HUES48 (cell line): ENCODE measurements at regions not wholly inside any gene's neighbourhood (a gene's known extent, or its start where the extent isn't known, plus 50 kb on each side); places are given as distances from the start of the nearest gene placed in this dataset.

ENCODE experiments used
- H3K27ac ChIP-seq: one replicate; pipeline ENCODE4 v1.7.0; 2013; ENCODE audit warnings: low read depth, low read length, inconsistent platforms
- H3K27me3 ChIP-seq: 2 replicates; pipeline ENCODE4 v1.6.1; 2013; ENCODE audit warnings: mild to moderate bottlenecking, low read length; ENCODE audit not compliant: control insufficient read depth, insufficient read depth
- H3K36me3 ChIP-seq: 2 replicates; pipeline ENCODE4 v1.6.1; 2013; ENCODE audit warnings: low read length; ENCODE audit not compliant: control insufficient read depth, insufficient read depth
- H3K4me1 ChIP-seq: 2 replicates; pipeline ENCODE4 v1.6.1; 2013; ENCODE audit warnings: mild to moderate bottlenecking, low read length; ENCODE audit not compliant: control insufficient read depth, insufficient read depth
- H3K4me3 ChIP-seq: 2 replicates; pipeline ENCODE4 v1.5.1; 2013; ENCODE audit warnings: mild to moderate bottlenecking, low read depth, low read length
- H3K9ac ChIP-seq: 2 replicates; pipeline ENCODE4 v1.6.1; 2013; ENCODE audit warnings: mild to moderate bottlenecking, low read depth, low read length, moderate library complexity
- H3K9me3 ChIP-seq: 2 replicates; pipeline ENCODE4 v1.6.1; 2013; ENCODE audit warnings: low read length; ENCODE audit not compliant: control insufficient read depth, insufficient read depth

DNA sequence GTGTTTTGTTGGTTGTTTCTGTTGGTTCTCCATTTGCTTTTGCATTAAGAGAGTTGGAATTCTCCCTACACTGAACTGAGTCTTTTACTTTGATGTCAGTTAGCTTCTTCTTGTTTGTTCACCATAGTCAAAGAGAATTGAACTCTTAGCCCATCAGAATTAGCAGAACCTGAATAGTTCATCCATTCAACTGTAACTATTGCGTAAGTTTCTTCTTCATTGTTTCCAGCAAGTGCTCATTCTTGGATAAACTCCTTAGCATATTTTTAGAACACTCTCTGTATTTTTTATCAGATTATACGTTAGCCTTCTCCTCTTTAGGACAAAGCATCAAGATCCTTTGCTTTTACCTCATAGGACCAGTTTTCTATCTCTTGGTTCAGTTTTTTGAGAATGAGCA, 128.4 kb upstream of the RAB11FIP2 start:
- Histone ChIP-seq H3K4me1 (no peaks in the 10 kb centered on the region), H3K9me3 (no peaks in the 10 kb centered on the region), H3K36me3 (no peaks in the 10 kb centered on the region), H3K4me3 (no peak overlapping the region), H3K9ac (no peak overlapping the region), H3K27ac (no peak overlapping the region), H3K27me3 (no peaks in the 10 kb centered on the region)

DNA sequence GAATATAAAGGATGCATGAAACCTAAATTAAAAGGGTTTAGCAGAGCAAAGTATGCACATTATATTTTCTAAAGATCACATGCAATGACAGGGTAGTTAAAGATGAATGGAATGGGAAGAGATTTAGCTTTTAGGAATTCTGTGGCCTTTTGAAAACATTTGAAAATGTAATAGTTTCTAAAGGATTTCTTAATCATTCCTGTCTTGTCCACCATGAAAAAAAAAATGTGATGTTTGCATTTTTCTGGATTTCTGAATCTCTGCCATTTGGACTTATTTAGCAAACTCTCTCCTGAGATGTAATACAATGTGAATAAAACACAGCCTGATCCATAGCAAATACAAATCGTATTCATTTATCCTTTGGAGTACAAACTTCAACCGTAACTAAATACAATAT, 126.6 kb upstream of the RAB11FIP2 start:
- Histone ChIP-seq H3K4me3 (no peak overlapping the region), H3K9ac (no peak overlapping the region), H3K9me3 (no peaks in the 10 kb centered on the region), H3K27ac (no peak overlapping the region), H3K27me3 (no peaks in the 10 kb centered on the region), H3K36me3 (no peaks in the 10 kb centered on the region), H3K4me1 (no peaks in the 10 kb centered on the region)

DNA sequence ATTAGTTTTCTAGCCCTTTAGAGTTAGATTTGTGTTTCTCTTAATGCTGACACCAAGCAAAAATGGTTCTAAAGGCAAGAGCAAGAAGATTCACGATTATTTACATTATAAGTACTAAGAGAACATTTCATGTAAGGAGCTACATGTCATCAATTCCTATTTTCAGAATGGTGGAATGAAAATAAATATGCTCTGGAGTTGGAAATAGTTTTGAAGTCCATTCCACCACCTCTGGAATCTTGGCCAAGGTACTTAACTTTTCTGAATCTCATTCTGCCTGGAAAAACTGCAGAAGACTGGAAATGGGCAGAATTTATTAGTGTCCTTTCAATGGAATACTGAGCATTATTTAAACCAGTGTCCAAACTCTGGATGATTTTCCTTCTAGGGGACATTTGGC, 125.1 kb upstream of the RAB11FIP2 start:
- H3K4me1 ChIP-seq: no peaks in the 10 kb centered on the region
- no peaks in the 10 kb centered on the region for H3K27me3 ChIP-seq
- H3K36me3 ChIP-seq: no peaks in the 10 kb centered on the region
- H3K27ac ChIP-seq: no peak overlapping the region
- H3K9me3 ChIP-seq: no peaks in the 10 kb centered on the region
- no peak overlapping the region for H3K9ac ChIP-seq
- no peak overlapping the region for H3K4me3 ChIP-seq

DNA sequence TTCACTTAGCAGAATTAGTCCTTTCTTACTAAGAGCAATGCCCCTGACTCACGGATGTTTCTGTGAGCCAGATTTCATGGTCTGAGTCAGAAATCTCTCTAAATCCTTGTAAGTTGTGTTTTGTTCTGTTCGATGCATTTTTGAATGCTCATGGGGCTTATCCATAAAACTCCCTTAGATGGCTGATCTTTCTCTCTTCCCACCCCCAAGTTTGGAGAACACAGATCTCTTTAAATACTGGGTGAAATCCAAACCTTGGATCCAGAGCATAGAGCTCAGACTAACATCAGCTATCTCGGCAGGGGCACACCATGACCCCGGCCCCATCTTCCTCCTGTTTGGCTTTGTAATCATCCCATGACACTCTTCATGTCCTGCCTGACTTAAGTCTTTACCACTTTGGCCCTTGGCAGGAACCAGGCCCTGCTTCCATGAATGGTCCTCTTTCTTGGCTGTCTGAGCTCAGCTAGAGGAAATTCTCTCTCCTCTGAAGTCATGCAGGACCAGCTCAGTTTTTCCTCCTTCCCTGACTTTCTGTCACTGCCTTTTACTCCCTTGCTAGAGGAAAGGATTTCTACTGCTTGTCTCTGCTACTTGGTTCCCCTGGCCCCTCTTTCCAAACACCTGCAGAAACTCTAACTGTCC, 120.4 kb upstream of the RAB11FIP2 start:
- no peak overlapping the region for H3K9ac ChIP-seq
- H3K27me3 ChIP-seq: no peaks in the 10 kb centered on the region
- H3K4me3 ChIP-seq: no peak overlapping the region
- no peaks in the 10 kb centered on the region for H3K36me3 ChIP-seq
- H3K9me3 ChIP-seq: no peaks in the 10 kb centered on the region
- no peaks in the 10 kb centered on the region for H3K4me1 ChIP-seq
- no peak overlapping the region for H3K27ac ChIP-seq

DNA sequence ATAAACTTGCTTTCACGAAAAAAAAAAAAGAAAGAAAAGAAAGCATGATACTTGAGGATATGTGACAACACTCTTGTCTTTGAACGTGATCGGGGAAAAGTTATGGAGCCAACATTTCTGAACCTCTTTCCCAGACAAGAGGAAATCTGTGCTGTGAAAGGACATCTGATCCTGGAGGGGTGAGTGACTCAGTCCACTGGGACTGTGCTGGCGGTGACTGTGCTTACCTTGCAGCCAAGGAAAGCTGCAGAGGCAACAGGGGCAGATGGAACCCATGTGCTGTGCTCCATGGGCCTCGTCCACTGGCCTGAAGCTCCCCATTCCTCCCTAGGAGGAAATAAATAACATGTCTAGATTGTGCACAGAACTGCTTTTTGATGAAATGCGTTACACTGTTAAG, 116.5 kb upstream of the RAB11FIP2 start:
- H3K9ac ChIP-seq: no peak overlapping the region
- no peaks in the 10 kb centered on the region for H3K4me1 ChIP-seq
- H3K36me3 ChIP-seq: no peaks in the 10 kb centered on the region
- H3K27me3 ChIP-seq: no peaks in the 10 kb centered on the region
- H3K27ac ChIP-seq: no peak overlapping the region
- H3K9me3 ChIP-seq: no peaks in the 10 kb centered on the region
- no peak overlapping the region for H3K4me3 ChIP-seq

DNA sequence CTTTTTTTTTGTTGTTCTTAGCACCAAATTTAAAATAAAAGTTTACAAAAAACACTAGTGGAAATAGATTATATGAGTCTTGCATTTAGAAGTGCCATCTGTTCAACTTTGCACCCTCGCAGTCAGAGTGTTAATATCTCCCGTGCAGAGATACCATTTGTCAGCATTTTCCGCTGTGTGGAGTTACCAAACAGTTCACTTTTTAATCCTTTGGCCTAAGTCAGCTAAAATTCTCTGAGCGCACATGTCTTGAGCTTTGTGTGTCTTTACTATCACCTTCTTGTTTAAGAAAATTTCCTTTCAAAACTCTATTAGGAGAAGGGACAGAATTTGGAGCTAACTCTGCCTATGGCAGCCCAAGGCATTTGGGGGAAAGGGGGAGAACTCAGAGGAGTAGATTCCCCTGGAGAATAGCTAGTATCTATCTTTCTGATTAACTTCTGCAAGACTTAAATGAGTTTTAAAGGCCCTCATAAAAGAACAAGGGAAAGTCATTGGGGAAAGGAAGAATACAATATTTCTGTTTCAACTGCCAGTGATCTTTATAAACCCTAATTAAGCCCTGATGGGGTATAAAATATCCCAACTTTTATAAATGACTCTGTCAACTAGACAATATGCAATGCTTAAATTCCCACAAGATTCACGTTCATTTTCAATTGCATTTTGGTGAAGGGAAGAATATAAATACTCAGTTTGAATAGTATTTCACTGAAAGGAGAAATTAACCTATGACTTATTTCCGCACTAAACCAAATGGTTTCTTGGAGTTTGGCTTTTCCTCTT, 114.9 kb upstream of the RAB11FIP2 start:
- no peak overlapping the region for H3K27ac ChIP-seq
- no peak overlapping the region for H3K4me3 ChIP-seq
- no peak overlapping the region for H3K9ac ChIP-seq

DNA sequence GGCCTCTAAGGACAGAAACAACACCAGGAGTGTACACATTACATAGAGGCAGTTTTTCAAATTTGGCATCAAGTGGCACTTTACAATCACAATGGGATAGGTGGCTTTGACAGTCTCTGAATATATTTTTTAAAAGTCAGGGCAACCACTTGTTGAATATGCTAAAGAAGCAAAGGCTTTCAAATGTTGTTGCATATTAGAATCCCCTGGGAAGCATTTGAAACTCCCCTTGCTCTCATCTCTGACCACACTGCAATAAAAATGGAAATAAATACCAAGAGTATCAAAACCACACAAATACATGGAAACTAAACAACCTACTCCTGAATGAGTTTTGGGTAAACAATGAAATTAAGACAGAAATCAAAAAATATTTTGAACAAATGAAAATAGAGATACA, 106.5 kb upstream of the RAB11FIP2 start:
- H3K27ac ChIP-seq: no peak overlapping the region

More for the DNA sequence above, 114.9 kb upstream of the RAB11FIP2 start:
- no peaks in the 10 kb centered on the region for H3K4me1 ChIP-seq
- H3K27me3 ChIP-seq: no peaks in the 10 kb centered on the region
- no peaks in the 10 kb centered on the region for H3K9me3 ChIP-seq
- no peaks in the 10 kb centered on the region for H3K36me3 ChIP-seq

DNA sequence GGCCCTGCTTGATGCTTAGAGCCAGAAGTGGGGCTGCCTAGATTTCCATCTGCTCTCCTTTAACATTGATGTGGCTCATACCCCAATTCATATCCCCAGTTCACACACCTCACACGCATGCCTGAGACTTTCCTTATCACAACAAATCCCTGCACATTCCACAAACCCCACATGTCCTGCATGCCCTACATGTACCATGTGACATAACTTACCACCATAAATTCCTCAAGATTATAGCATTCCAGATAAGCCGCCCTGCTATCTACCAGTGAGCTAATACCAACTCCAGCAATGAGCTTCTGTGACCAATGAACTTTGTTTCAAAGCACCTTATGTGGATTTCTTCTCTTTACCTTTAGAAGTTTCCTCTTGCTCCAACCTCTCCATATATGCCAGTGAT, 104.7 kb upstream of the RAB11FIP2 start:
- H3K4me1 ChIP-seq: no peaks in the 10 kb centered on the region
- H3K9me3 ChIP-seq: no peaks in the 10 kb centered on the region
- no peak overlapping the region for H3K9ac ChIP-seq
- H3K4me3 ChIP-seq: no peak overlapping the region
- no peaks in the 10 kb centered on the region for H3K36me3 ChIP-seq
- no peak overlapping the region for H3K27ac ChIP-seq
- H3K27me3 ChIP-seq: no peaks in the 10 kb centered on the region

More for the DNA sequence above, 106.5 kb upstream of the RAB11FIP2 start:
- no peaks in the 10 kb centered on the region for H3K27me3 ChIP-seq
- H3K4me3 ChIP-seq: no peak overlapping the region
- no peaks in the 10 kb centered on the region for H3K4me1 ChIP-seq
- H3K9me3 ChIP-seq: no peaks in the 10 kb centered on the region
- H3K36me3 ChIP-seq: no peaks in the 10 kb centered on the region
- no peak overlapping the region for H3K9ac ChIP-seq

DNA sequence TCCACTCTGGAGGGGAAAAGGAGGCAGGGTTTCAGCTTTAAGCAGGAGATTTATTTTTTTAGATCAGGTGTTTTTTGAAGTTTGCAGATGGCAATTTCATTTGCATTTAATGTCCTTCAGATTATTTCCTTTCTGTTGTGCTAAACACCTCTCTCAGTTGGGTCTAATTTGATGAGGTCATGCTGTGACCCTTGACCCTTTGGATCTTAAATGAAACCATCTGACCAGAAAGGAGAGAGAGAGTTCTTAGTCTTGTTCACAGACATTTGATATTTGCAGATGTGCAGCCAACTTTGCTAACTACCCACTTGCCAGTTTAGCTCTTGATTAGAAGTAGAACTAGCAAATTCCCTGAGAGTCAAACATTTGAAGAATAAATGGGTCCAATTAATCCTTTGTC, 101.5 kb upstream of the RAB11FIP2 start:
- no peak overlapping the region for H3K4me3 ChIP-seq
- no peaks in the 10 kb centered on the region for H3K27me3 ChIP-seq
- H3K9ac ChIP-seq: no peak overlapping the region
- H3K36me3 ChIP-seq: no peaks in the 10 kb centered on the region
- no peaks in the 10 kb centered on the region for H3K4me1 ChIP-seq
- H3K9me3 ChIP-seq: no peaks in the 10 kb centered on the region
- no peak overlapping the region for H3K27ac ChIP-seq

DNA sequence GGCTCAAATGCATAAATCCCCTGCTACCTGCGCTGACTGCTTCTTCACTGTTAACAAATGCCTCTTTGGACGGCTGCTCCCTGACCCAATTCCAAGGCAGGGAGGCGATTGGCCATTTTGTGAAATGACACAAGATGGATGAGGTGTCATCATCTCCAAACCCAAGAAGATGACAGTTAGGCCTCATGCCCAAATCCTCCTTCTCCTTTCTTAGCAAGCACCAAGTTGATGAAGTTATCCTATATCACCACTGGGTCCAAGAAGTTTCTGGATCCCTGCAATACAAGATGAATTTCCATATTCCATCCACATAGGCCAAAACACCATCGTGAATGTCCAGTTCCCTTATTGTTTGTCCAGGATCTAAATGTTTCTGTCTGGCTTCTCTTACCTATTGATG, 98.5 kb upstream of the RAB11FIP2 start:
- Histone ChIP-seq H3K9ac (no peak overlapping the region), H3K36me3 (no peaks in the 10 kb centered on the region), H3K4me3 (no peak overlapping the region), H3K4me1 (no peaks in the 10 kb centered on the region), H3K27ac (no peak overlapping the region), H3K9me3 (no peaks in the 10 kb centered on the region), H3K27me3 (no peaks in the 10 kb centered on the region)

DNA sequence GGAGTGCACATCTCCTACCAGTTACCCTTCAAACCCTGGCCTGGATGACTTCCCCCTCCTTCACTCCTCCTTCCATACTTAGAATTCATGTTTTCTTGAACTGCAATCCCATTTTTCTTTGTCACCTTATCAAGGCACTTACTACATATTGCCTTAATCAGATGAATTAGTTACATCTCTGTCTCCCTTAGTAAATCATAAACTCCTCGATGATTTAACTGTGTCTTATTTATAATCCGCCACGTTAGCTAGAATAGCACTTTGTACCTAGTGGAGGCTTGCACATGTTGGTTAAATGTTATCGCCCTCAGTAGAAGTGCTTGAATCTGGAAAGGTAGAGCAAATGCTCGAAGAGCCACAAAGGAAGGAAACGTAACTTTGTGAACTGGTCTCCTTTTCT, 94.7 kb upstream of the RAB11FIP2 start:
- no peaks in the 10 kb centered on the region for H3K4me1 ChIP-seq
- H3K27ac ChIP-seq: no peak overlapping the region
- H3K9me3 ChIP-seq: no peaks in the 10 kb centered on the region
- H3K36me3 ChIP-seq: no peaks in the 10 kb centered on the region
- H3K9ac ChIP-seq: no peak overlapping the region
- H3K27me3 ChIP-seq: no peaks in the 10 kb centered on the region
- no peak overlapping the region for H3K4me3 ChIP-seq
